Adrenal gland (tissue), 9 donors: ENCODE measurements at regions not wholly inside any gene's neighbourhood (a gene's known extent, or its start where the extent isn't known, plus 50 kb on each side); places are given as distances from the start of the nearest gene placed in this dataset.

Source experiments
- DNase-seq, 7 donors: peaks; one replicate each; pipeline ENCODE4 v3.0.0-alpha.2; 2019 to 2020
- H3K27ac ChIP-seq, 5 donors: fragments of 200-600 bp; sonication (generic) in 4 of 5; 1 replicate in 3 of 5; 2 replicates in 2 of 5; pipeline versions ENCODE4 v1.5.1 to v1.8.0; 2016 to 2020; ENCODE audit warnings: mild to moderate bottlenecking in 1 of 5
- H3K27me3 ChIP-seq: fragments of 200-600 bp; 2 replicates; pipeline ENCODE4 v1.8.0; 2021
- H3K36me3 ChIP-seq, 2 donors: fragments of 200-600 bp; replicated peaks in 1 of 2; 1 replicate in 1 of 2; 2 replicates in 1 of 2; pipeline versions ENCODE4 v1.5.1 to v1.8.0; 2018 to 2022
- H3K4me1 ChIP-seq, 2 donors: fragments of 200-600 bp; replicated peaks in 1 of 2; 1 replicate in 1 of 2; 2 replicates in 1 of 2; pipeline versions ENCODE4 v1.5.1 to v1.8.0; 2018 to 2021
- H3K4me3 ChIP-seq, 4 donors: fragments of 200-600 bp; sonication (generic) in 3 of 4; one replicate each; pipeline ENCODE4 v1.5.1; 2016 to 2018
- H3K9me3 ChIP-seq, 3 donors: fragments of 200-600 bp; sonication (generic) in 1 of 3; replicated peaks in 1 of 3; 1 replicate in 2 of 3; 2 replicates in 1 of 3; pipeline versions ENCODE4 v1.5.1 to v1.8.0; 2016 to 2021
- POLR2A ChIP-seq, 2 donors: fragments of 450-650 bp; IDR thresholded peaks; one replicate each; pipeline ENCODE4 v1.6.1; 2017; ENCODE audit warnings: antibody characterized with exemption in 2 of 2, mild to moderate bottlenecking in 2 of 2, moderate library complexity in 1 of 2
- WGBS, 4 donors: extraction: QIAGEN DNeasy Blood & Tissue Kit in 2 of 4; methylation state at CpG; one replicate each; pipeline versions ENCODE4 v1.1.5 to v1.1.7; 2013 to 2017; 5-methylcytosine and 5-hydroxymethylcytosine counted together
- intact Hi-C, 2 donors: fragments of 100-400 bp; cut with DNase I; formaldehyde crosslinking; loops; one replicate each; pipeline versions ENCODE4 v1.14.1 to v1.15.0; 2022 to 2023
- TF ChIP-seq, protein P1 (sequence below), 6 experiments: fragments of 450-650 bp in 4 of 6; fragments of 200-600 bp in 2 of 6; sonication (generic) in 1 of 6; IDR thresholded peaks; 1 replicate in 5 of 6; 2 replicates in 1 of 6; pipeline versions ENCODE4 v1.5.1 to v1.8.0; 2016 to 2021; ENCODE audit warnings: antibody characterized with exemption in 6 of 6, mild to moderate bottlenecking in 2 of 6, moderate library complexity in 1 of 6
- donor health status: healthy with polysubstance abuse.
- donor health status: Bipolar disorder and iron deficiency.
- donor health status: DM: yes; HTN: yes; CAD: no.
- donor health status: DM: no; HTN: no; CAD: no.
- donor health status: DM: no; HTN: no; CAD: no.

- TF ChIP-seq, protein P1, sequence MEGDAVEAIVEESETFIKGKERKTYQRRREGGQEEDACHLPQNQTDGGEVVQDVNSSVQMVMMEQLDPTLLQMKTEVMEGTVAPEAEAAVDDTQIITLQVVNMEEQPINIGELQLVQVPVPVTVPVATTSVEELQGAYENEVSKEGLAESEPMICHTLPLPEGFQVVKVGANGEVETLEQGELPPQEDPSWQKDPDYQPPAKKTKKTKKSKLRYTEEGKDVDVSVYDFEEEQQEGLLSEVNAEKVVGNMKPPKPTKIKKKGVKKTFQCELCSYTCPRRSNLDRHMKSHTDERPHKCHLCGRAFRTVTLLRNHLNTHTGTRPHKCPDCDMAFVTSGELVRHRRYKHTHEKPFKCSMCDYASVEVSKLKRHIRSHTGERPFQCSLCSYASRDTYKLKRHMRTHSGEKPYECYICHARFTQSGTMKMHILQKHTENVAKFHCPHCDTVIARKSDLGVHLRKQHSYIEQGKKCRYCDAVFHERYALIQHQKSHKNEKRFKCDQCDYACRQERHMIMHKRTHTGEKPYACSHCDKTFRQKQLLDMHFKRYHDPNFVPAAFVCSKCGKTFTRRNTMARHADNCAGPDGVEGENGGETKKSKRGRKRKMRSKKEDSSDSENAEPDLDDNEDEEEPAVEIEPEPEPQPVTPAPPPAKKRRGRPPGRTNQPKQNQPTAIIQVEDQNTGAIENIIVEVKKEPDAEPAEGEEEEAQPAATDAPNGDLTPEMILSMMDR (IDR thresholded peaks at IDR 0.05): no peak
- no peak for TF ChIP-seq POLR2A (IDR thresholded peaks at IDR 0.05)
- DNase-seq: no peak
- no peaks in the 10 kb centered on the region for H3K9me3 ChIP-seq
- no peaks in the 10 kb centered on the region for H3K27me3 ChIP-seq
- no peak overlapping the region for H3K4me3 ChIP-seq
- H3K36me3 ChIP-seq: no peaks in the 10 kb centered on the region
- no peak overlapping the region for H3K27ac ChIP-seq
- 41 to 48% (median 43%) methylated on average over 5 of the region's 5 CpGs for WGBS, 4 donors
- intact Hi-C loops: no loop called here
- no peaks in the 10 kb centered on the region for H3K4me1 ChIP-seq
These were observed 180.6 kb downstream of the TBX18 start for GRCh38 chr6:84583784-84584183.

DNA sequence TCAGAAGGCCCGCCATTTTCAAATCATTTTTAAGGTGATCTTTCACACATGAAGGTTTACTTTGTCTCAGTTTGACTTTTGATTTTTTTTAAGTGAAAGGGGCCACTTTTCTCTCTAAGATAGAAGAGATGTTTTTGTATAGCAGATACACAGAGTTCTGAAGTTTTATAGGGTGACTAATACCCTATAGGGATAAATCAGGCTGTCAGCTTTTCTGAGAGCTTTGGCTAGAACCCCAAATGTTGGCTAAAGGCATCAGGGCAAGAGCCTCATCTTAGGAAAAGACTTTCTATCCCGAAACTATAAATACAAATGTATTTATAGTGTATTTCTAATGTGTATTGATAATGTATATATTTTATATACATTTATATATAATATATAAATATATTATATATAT is 181.4 kb downstream of the TBX18 start:
- Histone ChIP-seq H3K4me3 (no peak overlapping the region), H3K27ac (no peak overlapping the region), H3K9me3 (no peaks in the 10 kb centered on the region), H3K27me3 (no peaks in the 10 kb centered on the region), H3K36me3 (no peaks in the 10 kb centered on the region), H3K4me1 (no peaks in the 10 kb centered on the region)
- intact Hi-C loops: no loop called here
- 60 to 78% (median 71%) methylated on average over 2 of the region's 2 CpGs for WGBS, 4 donors
- DNase-seq: no peak
- TF ChIP-seq POLR2A (IDR thresholded peaks at IDR 0.05): no peak
- TF ChIP-seq, protein P1 (IDR thresholded peaks at IDR 0.05): no peak

GRCh38 chr6:84581494-84582259 is 182.7 kb downstream of the TBX18 start:
- Histone ChIP-seq H3K9me3 (no peaks in the 10 kb centered on the region), H3K4me1 (no peaks in the 10 kb centered on the region), H3K4me3 (no peak overlapping the region), H3K36me3 (no peaks in the 10 kb centered on the region), H3K27me3 (no peaks in the 10 kb centered on the region), H3K27ac (no peak overlapping the region)
- DNase-seq: no peak
- intact Hi-C loops: no loop called here
- WGBS, 4 donors: 56 to 73% (median 59%) methylated on average over 4 of the region's 4 CpGs
- TF ChIP-seq POLR2A (IDR thresholded peaks at IDR 0.05): no peak
- TF ChIP-seq, protein P1 (IDR thresholded peaks at IDR 0.05): no peak

DNA sequence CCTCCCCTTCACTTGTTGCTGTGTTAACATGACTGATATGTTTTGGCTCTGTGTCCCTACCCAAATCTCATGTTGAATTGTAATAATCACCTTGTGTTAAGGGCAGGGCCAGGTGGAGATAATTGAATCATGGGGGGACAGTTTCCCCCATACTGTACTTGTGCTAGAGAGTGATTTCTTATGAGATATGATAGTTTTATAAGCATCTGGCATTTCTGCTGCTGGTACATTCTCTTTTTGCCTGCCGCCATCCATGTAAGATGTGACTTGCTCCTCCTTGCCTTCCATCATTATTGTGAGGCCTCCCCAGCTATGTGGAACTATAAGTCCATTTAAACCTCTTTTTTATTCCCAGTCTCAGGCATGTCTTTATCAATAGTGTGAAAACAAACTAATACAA is 185.0 kb downstream of the TBX18 start:
- Histone ChIP-seq H3K4me3 (no peak overlapping the region), H3K27me3 (no peaks in the 10 kb centered on the region), H3K9me3 (no peaks in the 10 kb centered on the region), H3K4me1 (no peaks in the 10 kb centered on the region), H3K27ac (no peak overlapping the region), H3K36me3 (no peaks in the 10 kb centered on the region)
- no peak for DNase-seq
- intact Hi-C loops: no loop called here
- no peak for TF ChIP-seq POLR2A (IDR thresholded peaks at IDR 0.05)
- 0% methylated on average over 1 of the region's 1 CpG for WGBS, 4 donors

GRCh38 chr6:84576029-84576428 is 188.4 kb downstream of the TBX18 start:
- H3K27me3 ChIP-seq: no peaks in the 10 kb centered on the region
- TF ChIP-seq, protein P1 (IDR thresholded peaks at IDR 0.05): no peak
- TF ChIP-seq POLR2A (IDR thresholded peaks at IDR 0.05): no peak
- no peaks in the 10 kb centered on the region for H3K36me3 ChIP-seq
- intact Hi-C loops: no loop called here
- H3K27ac ChIP-seq: no peak overlapping the region
- H3K4me3 ChIP-seq: no peak overlapping the region
- peaks cover 0 to 5% (median 0%) of the 10 kb centered on the region in 3 donors for H3K9me3 ChIP-seq
- no peak for DNase-seq
- H3K4me1 ChIP-seq: no peaks in the 10 kb centered on the region
